Liver (tissue), 8 donors: ENCODE measurements at regions not wholly inside any gene's neighbourhood (a gene's known extent, or its start where the extent isn't known, plus 50 kb on each side); places are given as distances from the start of the nearest gene placed in this dataset.

ENCODE experiments used
- DNase-seq: peaks from one replicate; pipeline ENCODE4 v3.0.0-alpha.2; 2017; ENCODE audit warnings: low spot score
- H3K27ac ChIP-seq, 2 donors: one replicate each; pipeline ENCODE4 v1.7.0; 2013; ENCODE audit warnings: inconsistent platforms in 2 of 2, low read length in 2 of 2, control low read depth in 1 of 2, low read depth in 1 of 2, mild to moderate bottlenecking in 1 of 2
- H3K27me3 ChIP-seq, 4 donors: one replicate each; pipeline versions ENCODE4 v1.6.1 to v1.7.0; 2013; ENCODE audit warnings: low read length in 3 of 4, inconsistent platforms in 1 of 4, mild to moderate bottlenecking in 1 of 4, moderate library complexity in 1 of 4; ENCODE audit not compliant: control insufficient read depth in 4 of 4, insufficient read depth in 4 of 4
- H3K36me3 ChIP-seq, 4 donors: one replicate each; pipeline versions ENCODE4 v1.6.1 to v1.7.0; 2013; ENCODE audit warnings: low read length in 3 of 4, mild to moderate bottlenecking in 3 of 4, low read depth in 1 of 4, moderate library complexity in 1 of 4; ENCODE audit not compliant: control insufficient read depth in 4 of 4, insufficient read depth in 3 of 4
- H3K4me1 ChIP-seq, 4 donors: one replicate each; pipeline versions ENCODE4 v1.6.1 to v1.7.0; 2013; ENCODE audit warnings: low read length in 3 of 4, mild to moderate bottlenecking in 3 of 4, moderate library complexity in 1 of 4; ENCODE audit not compliant: control insufficient read depth in 4 of 4, insufficient read depth in 4 of 4
- H3K4me3 ChIP-seq, 3 donors: one replicate each; pipeline versions ENCODE4 v1.6.1 to v1.7.0; 2013; ENCODE audit warnings: low read length in 3 of 3, control low read depth in 1 of 3, low read depth in 1 of 3, mild to moderate bottlenecking in 1 of 3
- H3K9ac ChIP-seq, 2 donors: one replicate each; pipeline ENCODE4 v1.7.0; 2013; ENCODE audit warnings: low read length in 2 of 2, mild to moderate bottlenecking in 2 of 2, moderate library complexity in 2 of 2, control low read depth in 1 of 2, low read depth in 1 of 2
- H3K9me3 ChIP-seq, 4 donors: one replicate each; pipeline versions ENCODE4 v1.6.1 to v1.7.0; 2013; ENCODE audit warnings: low read length in 3 of 4; ENCODE audit not compliant: control insufficient read depth in 4 of 4
- ATF3 ChIP-seq: IDR thresholded peaks from 2 replicates; pipeline ENCODE4 v1.6.1; 2016; ENCODE audit warnings: antibody characterized with exemption
- CTCF ChIP-seq: fragments of 150-350 bp; IDR thresholded peaks from 2 replicates; pipeline ENCODE4 v1.5.1; 2017; ENCODE audit warnings: improper control_type of control experiment, low read depth, low read length; ENCODE audit not compliant: missing input control
- EGR1 ChIP-seq, 2 donors: IDR thresholded peaks; 2 replicates each; pipeline ENCODE4 v1.6.1; 2016 to 2018; ENCODE audit warnings: antibody characterized with exemption in 2 of 2, low read depth in 2 of 2
- FOXA1 ChIP-seq: IDR thresholded peaks from 2 replicates; pipeline ENCODE4 v1.6.1; 2016; ENCODE audit warnings: antibody characterized with exemption
- FOXA2 ChIP-seq: IDR thresholded peaks from 2 replicates; pipeline ENCODE4 v1.6.1; 2016; ENCODE audit warnings: antibody characterized with exemption
- GABPA ChIP-seq, 2 donors: IDR thresholded peaks in 1 of 2; conservative IDR thresholded peaks in 1 of 2; 2 replicates each; pipeline ENCODE4 v1.6.1; 2016; ENCODE audit warnings: antibody characterized with exemption in 2 of 2, mild to moderate bottlenecking in 1 of 2, moderate library complexity in 1 of 2
- HNF4A ChIP-seq, 2 donors: conservative IDR thresholded peaks; 2 replicates each; pipeline ENCODE4 v1.6.1; 2016; ENCODE audit warnings: antibody characterized with exemption in 2 of 2, mild to moderate bottlenecking in 2 of 2
- HNF4G ChIP-seq: IDR thresholded peaks from 2 replicates; pipeline ENCODE4 v1.6.1; 2016; ENCODE audit warnings: antibody characterized with exemption
- JUND ChIP-seq, 2 donors: IDR thresholded peaks; 2 replicates each; pipeline ENCODE4 v1.6.1; 2016; ENCODE audit warnings: antibody characterized with exemption in 2 of 2
- MAX ChIP-seq: IDR thresholded peaks from 2 replicates; pipeline ENCODE4 v1.6.1; 2016; ENCODE audit warnings: antibody characterized with exemption
- RAD21 ChIP-seq, 2 donors: IDR thresholded peaks; 2 replicates each; pipeline ENCODE4 v1.6.1; 2016; ENCODE audit warnings: antibody characterized with exemption in 2 of 2, mild to moderate bottlenecking in 2 of 2
- REST ChIP-seq: IDR thresholded peaks from 2 replicates; pipeline ENCODE4 v1.6.1; 2016; ENCODE audit warnings: antibody characterized with exemption, mild to moderate bottlenecking
- RXRA ChIP-seq, 2 donors: IDR thresholded peaks; 2 replicates each; pipeline ENCODE4 v1.6.1; 2017 to 2018; ENCODE audit warnings: antibody characterized with exemption in 2 of 2, mild to moderate bottlenecking in 1 of 2
- SP1 ChIP-seq: IDR thresholded peaks from 2 replicates; pipeline ENCODE4 v1.6.1; 2018; ENCODE audit warnings: antibody characterized with exemption, mild to moderate bottlenecking
- TAF1 ChIP-seq: conservative IDR thresholded peaks from 2 replicates; pipeline ENCODE4 v1.6.1; 2016; ENCODE audit warnings: antibody characterized with exemption, mild to moderate bottlenecking
- YY1 ChIP-seq: IDR thresholded peaks from 2 replicates; pipeline ENCODE4 v1.6.1; 2016; ENCODE audit warnings: antibody characterized with exemption, mild to moderate bottlenecking
- WGBS: extraction: QIAGEN DNeasy Blood & Tissue Kit; methylation state at CpG from one replicate; pipeline ENCODE4 v1.1.7; 2013; 5-methylcytosine and 5-hydroxymethylcytosine counted together
- TF ChIP-seq, protein P1 (sequence below): IDR thresholded peaks from 2 replicates; pipeline ENCODE4 v1.6.1; 2016; ENCODE audit warnings: antibody characterized with exemption
- donor health status: healthy.
- donor health status: healthy.
- donor health status: healthy.
- donor health status: healthy.
- donor health status: healthy.

- no peak for DNase-seq
- 32% methylated on average over 1 of the region's 1 CpG for WGBS
- Histone ChIP-seq H3K36me3 (no peaks in the 10 kb centered on the region), H3K27ac (no peak overlapping the region), H3K4me3 (no peak overlapping the region), H3K4me1 (no peaks in the 10 kb centered on the region), H3K9ac (no peak overlapping the region), H3K27me3 (no peaks in the 10 kb centered on the region), H3K9me3 (no peaks in the 10 kb centered on the region)
- TF ChIP-seq CTCF = no peak
- TF ChIP-seq, protein P1, sequence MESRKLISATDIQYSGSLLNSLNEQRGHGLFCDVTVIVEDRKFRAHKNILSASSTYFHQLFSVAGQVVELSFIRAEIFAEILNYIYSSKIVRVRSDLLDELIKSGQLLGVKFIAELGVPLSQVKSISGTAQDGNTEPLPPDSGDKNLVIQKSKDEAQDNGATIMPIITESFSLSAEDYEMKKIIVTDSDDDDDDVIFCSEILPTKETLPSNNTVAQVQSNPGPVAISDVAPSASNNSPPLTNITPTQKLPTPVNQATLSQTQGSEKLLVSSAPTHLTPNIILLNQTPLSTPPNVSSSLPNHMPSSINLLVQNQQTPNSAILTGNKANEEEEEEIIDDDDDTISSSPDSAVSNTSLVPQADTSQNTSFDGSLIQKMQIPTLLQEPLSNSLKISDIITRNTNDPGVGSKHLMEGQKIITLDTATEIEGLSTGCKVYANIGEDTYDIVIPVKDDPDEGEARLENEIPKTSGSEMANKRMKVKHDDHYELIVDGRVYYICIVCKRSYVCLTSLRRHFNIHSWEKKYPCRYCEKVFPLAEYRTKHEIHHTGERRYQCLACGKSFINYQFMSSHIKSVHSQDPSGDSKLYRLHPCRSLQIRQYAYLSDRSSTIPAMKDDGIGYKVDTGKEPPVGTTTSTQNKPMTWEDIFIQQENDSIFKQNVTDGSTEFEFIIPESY = no peak
- TF ChIP-seq JUND (IDR thresholded peaks at IDR 0.05) = no peak
- no peak for TF ChIP-seq REST
- no peak for TF ChIP-seq GABPA (IDR thresholded peaks at IDR 0.05 in 1 of 2, conservative IDR thresholded peaks at IDR 0.05 in 1 of 2)
- no peak for TF ChIP-seq RAD21 (IDR thresholded peaks at IDR 0.05)
- no peak for TF ChIP-seq HNF4G
- no peak for TF ChIP-seq HNF4A (conservative IDR thresholded peaks at IDR 0.05)
- TF ChIP-seq RXRA (IDR thresholded peaks at IDR 0.05) = no peak
- no peak for TF ChIP-seq YY1
- no peak for TF ChIP-seq ATF3
- TF ChIP-seq EGR1 (IDR thresholded peaks at IDR 0.05; ENCODE audit: low read depth in 2 of 2) = no peak
- no peak for TF ChIP-seq SP1
Measured at GRCh38 chr9:29060041-29060440, 1486.8 kb upstream of the C9orf72 start.

GRCh38 chr9:29062446-29062845, 1489.2 kb upstream of the C9orf72 start:
- Histone ChIP-seq H3K4me3 (no peak overlapping the region), H3K27me3 (no peaks in the 10 kb centered on the region), H3K4me1 (no peaks in the 10 kb centered on the region), H3K9ac (no peak overlapping the region), H3K9me3 (no peaks in the 10 kb centered on the region), H3K27ac (no peak overlapping the region), H3K36me3 (no peaks in the 10 kb centered on the region)
- 31% methylated on average over 1 of the region's 1 CpG for WGBS
- DNase-seq = no peak
- TF ChIP-seq EGR1 (IDR thresholded peaks at IDR 0.05; ENCODE audit: low read depth in 2 of 2) (no peak), FOXA2 (no peak), MAX (no peak), ATF3 (no peak), CTCF (no peak), TAF1 (no peak), HNF4G (no peak), YY1 (no peak), REST (no peak), FOXA1 (no peak)
